Psoas muscle (tissue), 7 donors: ENCODE measurements at regions not wholly inside any gene's neighbourhood (a gene's known extent, or its start where the extent isn't known, plus 50 kb on each side); places are given as distances from the start of the nearest gene placed in this dataset.

Source experiments
- ATAC-seq, 4 donors: fragments of 200-7000 bp; cut with Tn5 transposase; one replicate each; pipeline ENCODE4 v1.9.1; 2020; ENCODE audit warnings: moderate library complexity in 3 of 4, mild to moderate bottlenecking in 2 of 4
- DNase-seq, 2 donors: peaks; one replicate each; pipeline ENCODE4 v3.0.0-alpha.2; 2020
- H3K27ac ChIP-seq: fragments of 200-600 bp; one replicate; pipeline ENCODE4 v1.8.0; 2022
- H3K27me3 ChIP-seq, 3 donors: fragments of 200-600 bp in 1 of 3; one replicate each; pipeline versions ENCODE4 v1.6.1 to v1.8.0; 2013 to 2022; ENCODE audit warnings: low read length in 2 of 3, mild to moderate bottlenecking in 2 of 3, moderate library complexity in 1 of 3; ENCODE audit not compliant: insufficient read depth in 3 of 3
- H3K36me3 ChIP-seq, 2 donors: fragments of 200-600 bp in 1 of 2; one replicate each; pipeline versions ENCODE4 v1.6.1 to v1.8.0; 2013 to 2022; ENCODE audit warnings: low read depth in 1 of 2, mild to moderate bottlenecking in 1 of 2, moderate library complexity in 1 of 2; ENCODE audit not compliant: insufficient read depth in 1 of 2
- H3K4me1 ChIP-seq: fragments of 200-600 bp; one replicate; pipeline ENCODE4 v1.8.0; 2022
- H3K4me3 ChIP-seq: fragments of 200-600 bp; one replicate; pipeline ENCODE4 v1.8.0; 2022; ENCODE audit warnings: mild to moderate bottlenecking
- H3K9me3 ChIP-seq: fragments of 200-600 bp; one replicate; pipeline ENCODE4 v1.8.0; 2022
- CTCF ChIP-seq: fragments of 200-600 bp; IDR thresholded peaks from one replicate; pipeline ENCODE4 v1.8.0; 2022; ENCODE audit warnings: antibody characterized with exemption
- WGBS, 3 donors: extraction: QIAGEN DNeasy Blood & Tissue Kit; methylation state at CpG; one replicate each; pipeline versions ENCODE4 v1.1.6 to v1.1.7; 2013; 5-methylcytosine and 5-hydroxymethylcytosine counted together
- intact Hi-C, 2 donors: fragments of 100-400 bp; cut with DNase I; formaldehyde crosslinking; loops; one replicate each; pipeline versions ENCODE4 v1.11.0 to v1.14.2; 2022
- donor health status: healthy with polysubstance abuse.
- donor health status: DM: no; HTN: no; CAD: no; lungs with moderate emphysema.
- donor health status: Bipolar disorder and iron deficiency.
- donor health status: healthy.
- donor health status: DM: yes; HTN: yes; CAD: no.
- donor health status: DM: no; HTN: no; CAD: no.
- donor health status: DM: yes; HTN: yes; CAD: no.

DNA sequence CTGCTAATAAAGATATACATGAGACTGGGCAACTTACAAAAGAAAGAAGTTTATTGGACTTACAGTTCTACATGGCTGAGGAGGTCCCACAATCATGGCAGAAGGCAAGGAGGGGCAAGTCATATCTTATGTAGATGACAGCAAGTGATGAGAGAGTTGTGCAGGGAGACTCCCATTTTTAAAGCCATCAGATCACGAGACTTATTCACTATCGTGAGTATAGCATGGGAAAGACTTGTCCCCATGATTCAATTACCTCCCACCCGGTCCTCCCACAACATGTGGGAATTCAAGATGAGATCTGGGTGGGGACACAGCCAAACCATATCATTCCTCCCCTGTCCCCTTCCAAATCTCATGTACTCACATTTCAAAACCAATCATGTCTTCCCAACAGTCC, 50.9 kb upstream of the GRID2 start:
- H3K4me3 ChIP-seq: no peak overlapping the region
- no peak for TF ChIP-seq CTCF
- H3K36me3 ChIP-seq: no peaks in the 10 kb centered on the region
- peaks cover 11% of the 10 kb centered on the region for H3K9me3 ChIP-seq
- DNase-seq (no peak), ATAC-seq (no peak)
- H3K27me3 ChIP-seq: no peaks in the 10 kb centered on the region
- H3K4me1 ChIP-seq: no peaks in the 10 kb centered on the region
- intact Hi-C loops: no loop called here
- 81 to 96% (median 86%) methylated on average over 3 of the region's 3 CpGs for WGBS, 3 donors
- H3K27ac ChIP-seq: no peak overlapping the region

DNA sequence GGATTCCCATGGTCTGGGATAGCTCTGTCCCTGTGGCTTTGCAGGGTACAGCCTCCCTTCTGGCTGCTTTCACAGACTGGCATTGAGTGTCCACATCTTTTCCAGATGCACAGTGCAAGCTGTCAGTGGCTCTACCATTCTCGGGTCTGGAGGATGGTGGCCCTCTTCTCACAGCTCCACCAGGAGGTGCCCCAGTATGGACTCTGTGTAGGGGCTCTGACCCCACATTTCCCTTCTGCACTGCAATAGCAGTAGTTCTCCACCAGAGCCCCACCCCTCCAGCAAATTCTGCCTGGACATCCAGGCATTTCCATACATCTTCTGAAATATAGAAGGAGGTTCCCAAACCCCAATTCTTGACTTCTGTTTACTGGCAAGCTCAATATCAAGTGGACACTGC, 50.2 kb upstream of the GRID2 start:
- Histone ChIP-seq H3K4me3 (no peak overlapping the region), H3K36me3 (no peaks in the 10 kb centered on the region), H3K27me3 (no peaks in the 10 kb centered on the region), H3K9me3 (peaks cover 11% of the 10 kb centered on the region), H3K4me1 (no peaks in the 10 kb centered on the region), H3K27ac (no peak overlapping the region)
- ATAC-seq (no peak), DNase-seq (no peak)
- no peak for TF ChIP-seq CTCF
- 87 to 100% (median 93%) methylated on average over 1 of the region's 1 CpG for WGBS, 3 donors
- intact Hi-C loops: no loop called here
